NOMO-1 treated with DMSO at 0.1 percent for 48 hours (cell line): ENCODE measurements at regions not wholly inside any gene's neighbourhood (a gene's known extent, or its start where the extent isn't known, plus 50 kb on each side); places are given as distances from the start of the nearest gene placed in this dataset.

Experiments used
- DNase-seq: peaks from one replicate; lab custom pipeline; 2025; ENCODE audit not compliant: unreplicated experiment; lab: John Stamatoyannopoulos, UW

- no peak for DNase-seq
Measured at GRCh38 chr6:2542101-2542857, 208.4 kb downstream of the MYLK4 start.

- DNase-seq: no peak
Measured at GRCh38 chr6:2536451-2536850, 214.3 kb downstream of the MYLK4 start.

DNA sequence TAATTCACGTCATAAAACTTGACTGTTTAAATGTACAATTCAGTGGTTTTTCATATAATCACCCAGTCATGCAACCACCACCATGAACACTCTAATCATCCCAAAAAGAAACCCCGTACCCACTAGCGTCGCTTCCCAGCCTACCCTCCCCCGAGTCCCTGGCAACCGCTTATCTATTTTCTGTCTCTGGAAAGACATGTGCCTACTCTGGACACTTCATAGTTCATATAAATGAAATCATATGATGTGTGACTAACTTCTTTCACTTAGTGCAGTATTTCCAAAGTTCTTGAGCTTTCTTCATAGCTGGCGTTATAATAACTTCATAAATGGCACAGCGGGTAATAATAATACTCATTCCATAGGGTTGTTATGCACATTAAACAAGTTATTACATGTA is 215.2 kb downstream of the MYLK4 start:
- no peak for DNase-seq

DNA sequence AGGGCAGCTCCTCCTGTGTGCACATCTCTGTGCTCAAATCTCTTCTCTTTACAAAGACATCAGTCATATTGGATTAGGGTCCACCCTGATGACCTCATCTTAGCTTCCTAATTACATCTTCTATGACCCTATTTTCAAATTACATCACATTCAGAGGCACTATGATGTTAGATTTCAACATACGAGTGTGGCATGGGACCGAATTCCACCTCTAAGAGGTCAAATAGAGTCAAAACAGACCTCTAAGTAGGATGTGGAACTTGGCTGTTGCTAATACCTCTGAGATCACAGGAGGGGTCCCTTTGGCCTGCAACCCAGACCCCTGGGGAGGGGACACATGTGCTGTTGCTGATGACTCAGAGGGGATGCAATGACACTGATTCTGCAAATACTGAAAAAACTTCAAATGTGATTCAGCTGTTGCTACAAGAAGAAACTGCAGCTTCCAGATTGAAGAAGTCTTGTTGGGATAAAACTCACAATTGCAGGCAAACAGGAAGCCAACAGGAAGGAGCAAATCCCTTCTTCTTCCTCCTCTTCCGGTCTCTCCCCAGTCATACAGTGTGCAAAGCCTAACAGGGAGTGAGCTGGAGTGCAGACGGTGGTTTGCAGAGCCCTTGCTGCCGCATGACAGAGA is 216.2 kb downstream of the MYLK4 start:
- DNase-seq: peak; percentile 8

- DNase-seq: peak; percentile 70
Measured at GRCh38 chr6:2531426-2532215, 219.1 kb downstream of the MYLK4 start.

- no peak for DNase-seq
Measured at GRCh38 chr6:2529211-2529719, 221.5 kb downstream of the MYLK4 start.

- DNase-seq: no peak
Measured at GRCh38 chr6:2528156-2528555, 222.6 kb downstream of the MYLK4 start.

DNA sequence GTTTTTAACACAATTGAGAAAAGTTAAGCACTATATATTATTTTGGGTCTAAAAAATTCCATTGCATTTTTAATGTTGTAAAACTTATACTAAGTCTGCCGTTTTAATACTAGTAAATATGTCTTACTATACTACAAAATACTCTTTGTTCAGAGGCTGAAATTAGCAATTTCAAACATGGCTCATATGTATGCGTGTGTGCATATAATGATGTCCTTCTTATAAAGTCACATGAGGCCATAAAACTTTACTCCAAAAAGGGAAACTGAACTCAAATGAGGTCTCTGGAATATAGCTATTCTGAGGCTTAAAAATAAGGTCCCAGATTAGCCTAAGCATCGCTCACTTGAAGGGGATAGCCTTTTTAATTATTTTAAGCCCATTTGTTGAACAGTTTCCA is 224.0 kb downstream of the MYLK4 start:
- DNase-seq: peak; percentile 8

GRCh38 chr6:2524090-2524489 is 226.6 kb downstream of the MYLK4 start:
- peak; percentile 32 for DNase-seq

GRCh38 chr6:2523061-2523460 is 227.7 kb downstream of the MYLK4 start:
- DNase-seq: no peak

- DNase-seq: peak; percentile 88
Measured at GRCh38 chr6:2522521-2522920, 228.2 kb downstream of the MYLK4 start.

- no peak for DNase-seq
Measured at GRCh38 chr6:2517855-2518473, 232.8 kb downstream of the MYLK4 start.

GRCh38 chr6:2517401-2517800 is 233.3 kb downstream of the MYLK4 start:
- no peak for DNase-seq

DNA sequence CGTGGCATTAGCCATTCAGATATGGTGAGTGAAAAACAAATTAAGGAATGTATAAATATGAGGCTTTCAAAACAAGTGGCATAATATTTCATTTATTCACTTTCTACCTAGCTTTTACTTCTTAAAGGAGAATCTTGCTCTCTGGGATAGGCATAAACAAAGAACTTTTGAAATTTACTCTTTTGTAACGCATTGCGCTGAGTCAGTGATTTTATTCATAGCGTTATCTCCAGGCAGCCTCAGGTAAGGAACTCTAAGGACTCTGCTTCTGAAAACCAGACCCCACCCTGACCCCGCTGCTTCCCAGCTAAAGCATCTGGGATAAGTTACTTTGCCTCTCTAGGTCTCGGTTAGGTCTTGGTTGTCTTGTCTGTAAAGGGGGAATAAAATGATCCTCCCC is 234.7 kb downstream of the MYLK4 start:
- no peak for DNase-seq

DNA sequence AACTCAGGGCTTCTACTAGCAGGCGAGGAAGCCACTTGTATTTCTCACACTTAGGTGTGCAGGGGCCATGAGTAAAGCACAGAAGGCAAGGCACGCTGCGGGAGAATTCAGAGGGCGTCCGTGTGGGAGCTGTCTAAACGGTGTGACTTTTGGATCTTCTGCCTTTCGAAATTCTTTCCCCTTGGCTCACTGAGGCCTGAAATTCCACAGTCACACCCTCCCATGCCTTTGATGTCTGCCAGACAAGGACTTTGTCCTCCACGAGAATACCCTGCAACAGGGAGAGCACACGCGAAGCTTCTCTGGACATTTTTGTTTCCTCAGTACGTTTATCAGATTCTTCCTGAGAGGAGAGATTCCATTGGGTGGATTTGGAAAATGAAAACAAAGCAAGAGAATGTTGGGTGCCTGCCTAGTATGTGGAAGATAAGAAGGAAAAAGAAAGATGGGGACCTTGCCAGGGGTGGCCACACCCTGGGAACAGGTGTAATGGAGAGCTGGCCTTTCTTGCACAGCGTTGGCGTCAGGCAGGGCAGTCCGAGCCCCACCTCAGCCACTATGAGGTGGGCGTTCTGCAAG is 235.7 kb downstream of the MYLK4 start:
- no peak for DNase-seq

- DNase-seq: no peak
Measured at GRCh38 chr6:2512802-2513201, 237.9 kb downstream of the MYLK4 start.

DNA sequence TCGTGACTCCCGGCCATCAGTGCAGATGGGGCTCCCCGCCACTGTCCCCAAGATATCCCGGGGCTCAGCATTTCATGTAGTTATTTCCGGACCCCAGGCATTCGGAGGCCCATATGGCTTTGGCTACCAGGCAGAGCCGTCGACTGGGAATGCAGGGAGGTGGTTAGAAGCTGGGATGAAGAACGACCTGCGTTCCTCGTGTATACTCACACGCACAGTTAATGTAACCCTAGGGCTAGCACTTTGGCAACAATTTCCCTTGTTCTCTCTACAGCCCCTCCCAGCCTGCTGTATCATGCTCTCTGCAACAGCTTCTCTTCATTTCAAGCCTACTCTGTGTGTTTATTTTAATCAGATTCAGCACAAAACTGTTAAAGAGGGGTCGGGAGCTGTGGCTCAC is 240.4 kb downstream of the MYLK4 start:
- no peak for DNase-seq

DNA sequence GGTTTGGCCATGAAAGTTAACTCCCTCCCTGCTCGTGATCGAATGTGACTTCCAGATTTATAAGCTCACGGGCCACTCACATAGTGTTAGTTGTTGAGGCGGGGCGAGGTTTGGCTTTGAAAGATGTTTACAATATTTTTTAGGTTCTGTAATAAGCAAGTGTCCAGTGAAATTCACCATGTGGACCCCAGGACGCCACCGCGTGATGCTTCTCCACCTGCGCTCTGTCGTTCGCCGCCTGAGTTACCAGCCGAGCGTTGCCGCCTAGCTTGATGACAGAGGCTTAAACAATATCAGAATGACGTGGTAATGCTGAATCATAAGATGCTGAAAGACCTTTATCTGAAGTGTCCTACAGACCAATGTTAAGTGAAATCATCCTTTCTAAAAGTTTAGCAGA is 241.0 kb downstream of the MYLK4 start:
- DNase-seq: no peak

- DNase-seq: no peak
Measured at GRCh38 chr6:2508071-2508470, 242.7 kb downstream of the MYLK4 start.

GRCh38 chr6:2507521-2508037 is 243.1 kb downstream of the MYLK4 start:
- DNase-seq: no peak

GRCh38 chr6:2507016-2507415 is 243.7 kb downstream of the MYLK4 start:
- DNase-seq: peak; percentile 68
